Ascending aorta (tissue), 2 donors: ENCODE measurements at regions not wholly inside any gene's neighbourhood (a gene's known extent, or its start where the extent isn't known, plus 50 kb on each side); places are given as distances from the start of the nearest gene placed in this dataset.

ENCODE experiments used
- DNase-seq, 2 donors: peaks; one replicate each; pipeline ENCODE4 v3.0.0-alpha.2; 2019; ENCODE audit warnings: low spot score in 2 of 2
- H3K27ac ChIP-seq, 2 donors: fragments of 200-600 bp; sonication (generic); one replicate each; pipeline ENCODE4 v1.5.1; 2016 to 2017; ENCODE audit warnings: mild to moderate bottlenecking in 1 of 2
- H3K27me3 ChIP-seq: fragments of 200-600 bp; sonication (generic); one replicate; pipeline ENCODE4 v1.5.1; 2017
- H3K36me3 ChIP-seq, 2 donors: fragments of 200-600 bp; sonication (generic); one replicate each; pipeline ENCODE4 v1.5.1; 2016
- H3K4me1 ChIP-seq, 2 donors: fragments of 200-600 bp; sonication (generic); one replicate each; pipeline ENCODE4 v1.5.1; 2016 to 2017; ENCODE audit warnings: mild to moderate bottlenecking in 1 of 2
- H3K4me3 ChIP-seq, 2 donors: fragments of 200-600 bp; sonication (generic); one replicate each; pipeline ENCODE4 v1.5.1; 2016 to 2017; ENCODE audit warnings: mild to moderate bottlenecking in 1 of 2
- H3K9me3 ChIP-seq, 2 donors: fragments of 200-600 bp; sonication (generic); one replicate each; pipeline ENCODE4 v1.5.1; 2016
- CTCF ChIP-seq, 3 experiments: fragments of 200-600 bp in 2 of 3; fragments of 450-650 bp in 1 of 3; sonication (generic) in 2 of 3; IDR thresholded peaks; one replicate each; pipeline ENCODE4 v1.5.1; 2016 to 2019; ENCODE audit warnings: antibody characterized with exemption in 3 of 3, mild to moderate bottlenecking in 1 of 3, moderate library complexity in 1 of 3
- intact Hi-C: fragments of 100-400 bp; cut with DNase I; formaldehyde crosslinking; loops from one replicate; pipeline ENCODE4 v1.15.1; 2023

- no peaks in the 10 kb centered on the region for H3K36me3 ChIP-seq
- no peak overlapping the region for H3K27ac ChIP-seq
- no peak for TF ChIP-seq CTCF (IDR thresholded peaks at IDR 0.05)
- no peaks in the 10 kb centered on the region for H3K4me1 ChIP-seq
- intact Hi-C loops = no loop called here
- no peak for DNase-seq
- H3K27me3 ChIP-seq = no peaks in the 10 kb centered on the region
- H3K9me3 ChIP-seq = no peaks in the 10 kb centered on the region
- H3K4me3 ChIP-seq = no peak overlapping the region
Measured at GRCh38 chr12:86929962-86930361, 673.8 kb upstream of the MGAT4C start.

- H3K27ac ChIP-seq = no peak overlapping the region
- no peak for DNase-seq
- no peaks in the 10 kb centered on the region for H3K4me1 ChIP-seq
- H3K9me3 ChIP-seq = no peaks in the 10 kb centered on the region
- no peaks in the 10 kb centered on the region for H3K36me3 ChIP-seq
- no peak overlapping the region for H3K4me3 ChIP-seq
- no peak for TF ChIP-seq CTCF (IDR thresholded peaks at IDR 0.05)
- intact Hi-C loops = no loop called here
- no peaks in the 10 kb centered on the region for H3K27me3 ChIP-seq
Measured at GRCh38 chr12:86917121-86917520, 660.9 kb upstream of the MGAT4C start.

GRCh38 chr12:86914721-86915120, 658.5 kb upstream of the MGAT4C start:
- no peak for DNase-seq
- Histone ChIP-seq H3K4me3 (no peak overlapping the region), H3K27me3 (no peaks in the 10 kb centered on the region), H3K36me3 (no peaks in the 10 kb centered on the region), H3K4me1 (no peaks in the 10 kb centered on the region), H3K9me3 (no peaks in the 10 kb centered on the region), H3K27ac (no peak overlapping the region)
- peak in 2 of 3 experiments; percentile 6 to 54 for TF ChIP-seq CTCF (IDR thresholded peaks at IDR 0.05)
- intact Hi-C loops = no loop called here

- TF ChIP-seq CTCF (IDR thresholded peaks at IDR 0.05) = no peak
- no peaks in the 10 kb centered on the region for H3K9me3 ChIP-seq
- H3K27me3 ChIP-seq = no peaks in the 10 kb centered on the region
- H3K4me3 ChIP-seq = no peak overlapping the region
- H3K27ac ChIP-seq = no peak overlapping the region
- no peaks in the 10 kb centered on the region for H3K36me3 ChIP-seq
- intact Hi-C loops = no loop called here
- no peak for DNase-seq
- H3K4me1 ChIP-seq = no peaks in the 10 kb centered on the region
Measured at GRCh38 chr12:86911973-86912372, 655.8 kb upstream of the MGAT4C start.

- H3K36me3 ChIP-seq = no peaks in the 10 kb centered on the region
- no peak overlapping the region for H3K4me3 ChIP-seq
- TF ChIP-seq CTCF (IDR thresholded peaks at IDR 0.05) = no peak
- H3K27ac ChIP-seq = no peak overlapping the region
- no peaks in the 10 kb centered on the region for H3K4me1 ChIP-seq
- no peaks in the 10 kb centered on the region for H3K27me3 ChIP-seq
- intact Hi-C loops = no loop called here
- no peaks in the 10 kb centered on the region for H3K9me3 ChIP-seq
- DNase-seq = no peak
Measured at GRCh38 chr12:86903159-86903558, 647.0 kb upstream of the MGAT4C start.

GRCh38 chr12:86860776-86861175, 604.6 kb upstream of the MGAT4C start:
- no peak for DNase-seq
- Histone ChIP-seq H3K4me1 (no peaks in the 10 kb centered on the region), H3K36me3 (no peaks in the 10 kb centered on the region), H3K27ac (no peak overlapping the region), H3K9me3 (no peaks in the 10 kb centered on the region), H3K27me3 (no peaks in the 10 kb centered on the region), H3K4me3 (no peak overlapping the region)
- TF ChIP-seq CTCF (IDR thresholded peaks at IDR 0.05) = no peak
- intact Hi-C loops = loop anchor here (2.0 kb wide), 1 partner anchor 14 kb away; no protein-coding TSS in a partner anchor
